BJ (cell line): ENCODE measurements at regions not wholly inside any gene's neighbourhood (a gene's known extent, or its start where the extent isn't known, plus 50 kb on each side); places are given as distances from the start of the nearest gene placed in this dataset.

Experiments used
- CTCF ChIA-PET: fragments of 350-600 bp; formaldehyde crosslinking; extraction: SDS; loops from one replicate; lab custom pipeline; 2021; ENCODE audit warnings: antibody characterized with exemption, inconsistent platforms; lab: Yijun Ruan, JAX
- POLR2A ChIA-PET: fragments of 300-600 bp; sonication (Branson Sonifier 250); formaldehyde crosslinking; extraction: SDS; loops from one replicate; lab custom pipeline; 2021; ENCODE audit warnings: antibody characterized with exemption; lab: Charles Lee
- DNase-seq: peaks from one replicate; pipeline ENCODE4 v3.0.0-alpha.2; 2011; ENCODE audit warnings: low read depth
- H3K27me3 ChIP-seq: 2 replicates; pipeline ENCODE4 v1.6.0; 2011; ENCODE audit warnings: low read length; ENCODE audit not compliant: control insufficient read depth, insufficient read depth
- H3K36me3 ChIP-seq: 2 replicates; pipeline ENCODE4 v1.5.1; 2011; ENCODE audit warnings: low read length; ENCODE audit not compliant: control insufficient read depth, insufficient read depth
- H3K4me3 ChIP-seq: 2 replicates; pipeline ENCODE4 v1.5.1; 2011; ENCODE audit warnings: low read depth, mild to moderate bottlenecking, control low read depth, low read length
- CTCF ChIP-seq: IDR thresholded peaks from 2 replicates; pipeline ENCODE4 v1.5.1; 2011; ENCODE audit warnings: low read depth, mild to moderate bottlenecking, control low read depth, inconsistent platforms, low read length, moderate library complexity; ENCODE audit not compliant: insufficient read depth

- no peaks in the 10 kb centered on the region for H3K27me3 ChIP-seq
- CTCF ChIA-PET: no interaction called here
- TF ChIP-seq CTCF: no peak
- H3K36me3 ChIP-seq: no peaks in the 10 kb centered on the region
- DNase-seq: no peak
- POLR2A ChIA-PET: no interaction called here
- H3K4me3 ChIP-seq: no peak overlapping the region
Observed at GRCh38 chr7:118059209-118059608, 124.8 kb upstream of the LSM8 start.

GRCh38 chr7:118060692-118061091, 123.3 kb upstream of the LSM8 start:
- H3K4me3 ChIP-seq: no peak overlapping the region
- no peak for DNase-seq
- TF ChIP-seq CTCF: no peak
- CTCF ChIA-PET: no interaction called here
- no peaks in the 10 kb centered on the region for H3K36me3 ChIP-seq
- POLR2A ChIA-PET: no interaction called here
- H3K27me3 ChIP-seq: no peaks in the 10 kb centered on the region

GRCh38 chr7:118061386-118061785, 122.6 kb upstream of the LSM8 start:
- Histone ChIP-seq H3K4me3 (no peak overlapping the region), H3K27me3 (no peaks in the 10 kb centered on the region), H3K36me3 (no peaks in the 10 kb centered on the region)
- no peak for DNase-seq
- TF ChIP-seq CTCF: no peak
- ChIA-PET CTCF (no interaction called here), POLR2A (no interaction called here)

- H3K36me3 ChIP-seq: no peaks in the 10 kb centered on the region
- POLR2A ChIA-PET: no interaction called here
- CTCF ChIA-PET: no interaction called here
- no peaks in the 10 kb centered on the region for H3K27me3 ChIP-seq
- H3K4me3 ChIP-seq: no peak overlapping the region
- no peak for TF ChIP-seq CTCF
- no peak for DNase-seq
Observed at GRCh38 chr7:118072893-118073674, 110.9 kb upstream of the LSM8 start.

GRCh38 chr7:118075936-118076335, 108.0 kb upstream of the LSM8 start:
- ChIA-PET POLR2A (no interaction called here), CTCF (no interaction called here)

More at GRCh38 chr7:118075936-118076335, 108.0 kb upstream of the LSM8 start:
- no peaks in the 10 kb centered on the region for H3K27me3 ChIP-seq
- H3K36me3 ChIP-seq: no peaks in the 10 kb centered on the region
- no peak for DNase-seq
- no peak overlapping the region for H3K4me3 ChIP-seq
- TF ChIP-seq CTCF: no peak
